ENCODE measurements at regions not wholly inside any gene's neighbourhood (a gene's known extent, or its start where the extent isn't known, plus 50 kb on each side); places are given as distances from the start of the nearest gene placed in this dataset.

GRCh38 chr6:11292091-11292490, 59.6 kb upstream of the NEDD9 start:
- no peak overlapping the region for H3K4me3 Mint-ChIP-seq
- no peak overlapping the region for H3K27ac Mint-ChIP-seq
- Histone ChIP-seq H3K27me3 (ENCODE audit: control insufficient read depth in 1 of 2, insufficient read depth in 2 of 2, low read length in 2 of 2) (no peaks in the 10 kb centered on the region), H3K4me1 (ENCODE audit: insufficient read depth, low read length) (no peaks in the 10 kb centered on the region), H3K9me3 (ENCODE audit: control insufficient read depth in 1 of 2, insufficient read depth in 1 of 2, low read length in 2 of 2) (peaks cover 0 to 5% of the 10 kb centered on the region in 2 experiments), H3K4me3 (ENCODE audit: low read length) (no peak overlapping the region), H3K27ac (ENCODE audit: low read depth in 1 of 2, low read length in 2 of 2) (no peak overlapping the region), H3K36me3 (ENCODE audit: insufficient read depth, low read length) (peaks cover 46% of the 10 kb centered on the region)
- peaks cover 2% of the 10 kb centered on the region for H3K9me3 Mint-ChIP-seq
- CTCF ChIA-PET = no interaction called here
- ATAC-seq (ENCODE audit: poor library complexity) (no peak), DNase-seq (no peak)
- intact Hi-C loops (cut with DNase I, micrococcal nuclease) = no loop called here
- TF ChIP-seq, protein P1, sequence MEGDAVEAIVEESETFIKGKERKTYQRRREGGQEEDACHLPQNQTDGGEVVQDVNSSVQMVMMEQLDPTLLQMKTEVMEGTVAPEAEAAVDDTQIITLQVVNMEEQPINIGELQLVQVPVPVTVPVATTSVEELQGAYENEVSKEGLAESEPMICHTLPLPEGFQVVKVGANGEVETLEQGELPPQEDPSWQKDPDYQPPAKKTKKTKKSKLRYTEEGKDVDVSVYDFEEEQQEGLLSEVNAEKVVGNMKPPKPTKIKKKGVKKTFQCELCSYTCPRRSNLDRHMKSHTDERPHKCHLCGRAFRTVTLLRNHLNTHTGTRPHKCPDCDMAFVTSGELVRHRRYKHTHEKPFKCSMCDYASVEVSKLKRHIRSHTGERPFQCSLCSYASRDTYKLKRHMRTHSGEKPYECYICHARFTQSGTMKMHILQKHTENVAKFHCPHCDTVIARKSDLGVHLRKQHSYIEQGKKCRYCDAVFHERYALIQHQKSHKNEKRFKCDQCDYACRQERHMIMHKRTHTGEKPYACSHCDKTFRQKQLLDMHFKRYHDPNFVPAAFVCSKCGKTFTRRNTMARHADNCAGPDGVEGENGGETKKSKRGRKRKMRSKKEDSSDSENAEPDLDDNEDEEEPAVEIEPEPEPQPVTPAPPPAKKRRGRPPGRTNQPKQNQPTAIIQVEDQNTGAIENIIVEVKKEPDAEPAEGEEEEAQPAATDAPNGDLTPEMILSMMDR (IDR thresholded peaks at IDR 0.05) = no peak
- no peaks in the 10 kb centered on the region for H3K27me3 Mint-ChIP-seq
- peaks cover 95% of the 10 kb centered on the region for H3K36me3 Mint-ChIP-seq (ENCODE audit: low read depth)
- no peaks in the 10 kb centered on the region for H3K4me1 Mint-ChIP-seq (ENCODE audit: low read depth)
- POLR2A ChIA-PET = no interaction called here

DNA sequence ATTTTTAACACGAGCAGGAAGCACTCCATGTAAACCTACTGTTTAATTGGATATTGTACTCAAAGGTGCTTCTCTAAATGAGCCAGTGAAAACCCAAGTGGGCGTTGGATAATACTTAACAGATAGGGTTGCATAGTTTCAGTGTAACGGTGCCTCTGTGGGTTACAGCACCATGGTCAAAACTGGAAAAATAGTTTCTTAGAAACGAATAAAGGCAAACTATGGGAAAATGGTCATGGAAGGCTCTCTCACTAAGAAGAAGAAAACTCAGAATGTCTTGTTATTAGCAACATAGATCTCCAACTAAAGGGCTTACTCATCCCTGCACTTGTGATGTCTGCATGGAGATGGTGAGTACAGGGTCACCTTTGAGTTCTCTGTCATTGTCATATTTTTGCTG, 59.1 kb upstream of the NEDD9 start:
- ATAC-seq (ENCODE audit: poor library complexity) (no peak), DNase-seq (no peak)
- H3K36me3 Mint-ChIP-seq (ENCODE audit: low read depth) = peaks cover 93% of the 10 kb centered on the region
- intact Hi-C loops (cut with DNase I, micrococcal nuclease) = no loop called here
- TF ChIP-seq, protein P1 (IDR thresholded peaks at IDR 0.05) = no peak
- ChIA-PET POLR2A (no interaction called here), CTCF (interaction anchor here (0.7 kb wide), 1 partner anchor 19 kb away, joined by 6 read pairs; no protein-coding TSS in a partner anchor)
- no peaks in the 10 kb centered on the region for H3K4me1 ChIP-seq (ENCODE audit: insufficient read depth, low read length)
- H3K27ac ChIP-seq (ENCODE audit: low read depth in 1 of 2, low read length in 2 of 2) = no peak overlapping the region
- H3K9me3 ChIP-seq (ENCODE audit: control insufficient read depth in 1 of 2, insufficient read depth in 1 of 2, low read length in 2 of 2) = peaks cover 0 to 9% of the 10 kb centered on the region in 2 experiments
- H3K27me3 Mint-ChIP-seq = no peaks in the 10 kb centered on the region
- no peaks in the 10 kb centered on the region for H3K27me3 ChIP-seq (ENCODE audit: control insufficient read depth in 1 of 2, insufficient read depth in 2 of 2, low read length in 2 of 2)
- peaks cover 2% of the 10 kb centered on the region for H3K9me3 Mint-ChIP-seq
- H3K36me3 ChIP-seq (ENCODE audit: insufficient read depth, low read length) = peaks cover 45% of the 10 kb centered on the region
- no peak overlapping the region for H3K4me3 Mint-ChIP-seq
- H3K4me1 Mint-ChIP-seq (ENCODE audit: low read depth) = no peaks in the 10 kb centered on the region
- no peak overlapping the region for H3K27ac Mint-ChIP-seq
- no peak overlapping the region for H3K4me3 ChIP-seq (ENCODE audit: low read length)

DNA sequence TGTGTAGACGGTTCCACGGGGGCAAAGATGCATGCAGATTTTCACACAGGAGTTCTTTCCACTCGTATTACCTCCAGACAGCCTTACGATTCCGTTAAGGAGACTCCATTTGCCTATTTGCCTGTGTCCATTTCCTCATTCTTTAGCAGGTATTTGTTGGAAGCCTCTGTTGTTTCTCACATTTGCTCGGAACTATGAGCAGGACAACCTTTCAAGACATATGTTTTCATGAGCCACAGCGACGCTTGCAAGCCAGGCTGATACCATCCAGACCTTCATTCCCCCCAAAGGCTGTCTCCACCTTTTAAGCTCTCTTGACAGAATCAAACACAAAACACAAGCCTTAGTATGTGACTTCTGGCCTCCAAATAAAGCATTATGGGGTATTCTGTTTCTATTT, 57.6 kb upstream of the NEDD9 start:
- no peak for DNase-seq
- H3K27ac Mint-ChIP-seq = no peak overlapping the region
- POLR2A ChIA-PET = no interaction called here
- Histone ChIP-seq H3K27me3 (ENCODE audit: control insufficient read depth in 1 of 2, insufficient read depth in 2 of 2, low read length in 2 of 2) (no peaks in the 10 kb centered on the region), H3K4me3 (ENCODE audit: low read length) (no peak overlapping the region), H3K4me1 (ENCODE audit: insufficient read depth, low read length) (no peaks in the 10 kb centered on the region), H3K9me3 (ENCODE audit: control insufficient read depth in 1 of 2, insufficient read depth in 1 of 2, low read length in 2 of 2) (peaks cover 0 to 9% of the 10 kb centered on the region in 2 experiments), H3K27ac (ENCODE audit: low read depth in 1 of 2, low read length in 2 of 2) (no peak overlapping the region), H3K36me3 (ENCODE audit: insufficient read depth, low read length) (peaks cover 30% of the 10 kb centered on the region)
- CTCF ChIA-PET = no interaction called here
- intact Hi-C loops (cut with DNase I, micrococcal nuclease) = no loop called here
- H3K27me3 Mint-ChIP-seq = no peaks in the 10 kb centered on the region
- peaks cover 92% of the 10 kb centered on the region for H3K36me3 Mint-ChIP-seq (ENCODE audit: low read depth)
- no peak for ATAC-seq (ENCODE audit: poor library complexity)
- no peak overlapping the region for H3K4me3 Mint-ChIP-seq
- TF ChIP-seq, protein P1 (IDR thresholded peaks at IDR 0.05) = no peak
- H3K9me3 Mint-ChIP-seq = peaks cover 3% of the 10 kb centered on the region
- peaks cover 4% of the 10 kb centered on the region for H3K4me1 Mint-ChIP-seq (ENCODE audit: low read depth)
